NCI-H446 (cell line): ENCODE measurements at regions not wholly inside any gene's neighbourhood (a gene's known extent, or its start where the extent isn't known, plus 50 kb on each side); places are given as distances from the start of the nearest gene placed in this dataset.

Experiments
- DNase-seq, 2 experiments: peaks; one replicate each; lab custom pipeline; 2025; lab: John Stamatoyannopoulos, UW

- DNase-seq = no peak
These were observed 189.0 kb upstream of the RGMA start for GRCh38 chr15:93278006-93278405.

- no peak for DNase-seq
These were observed 185.2 kb upstream of the RGMA start for GRCh38 chr15:93274257-93274656.

GRCh38 chr15:93271871-93272270, 182.9 kb upstream of the RGMA start:
- no peak for DNase-seq

DNA sequence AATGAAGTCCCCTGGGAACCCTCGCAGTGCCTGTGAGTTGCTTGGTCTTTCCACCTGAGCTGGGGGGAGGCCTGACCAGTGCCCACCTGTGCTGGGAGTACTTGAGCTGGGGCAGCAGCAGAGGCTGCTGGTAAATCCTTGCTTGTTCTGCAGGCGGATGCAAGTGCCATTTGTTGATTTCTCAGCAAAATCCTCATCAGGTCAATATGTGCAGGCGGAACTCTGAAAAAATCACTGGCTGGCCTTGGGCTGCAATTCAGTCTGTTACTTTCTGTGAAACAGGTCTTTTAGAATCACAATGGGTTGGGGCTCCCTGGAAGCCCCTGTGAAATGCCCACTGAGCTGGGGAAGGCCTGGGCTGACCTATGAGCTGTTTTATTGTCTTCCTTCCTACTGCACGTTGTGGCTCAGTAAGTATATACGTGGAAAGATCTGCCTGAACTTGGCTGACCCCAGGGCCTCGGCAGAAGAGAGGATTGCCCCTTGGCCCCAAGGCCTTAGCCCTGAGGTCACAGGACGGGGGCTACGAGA, 182.0 kb upstream of the RGMA start:
- DNase-seq = no peak

DNA sequence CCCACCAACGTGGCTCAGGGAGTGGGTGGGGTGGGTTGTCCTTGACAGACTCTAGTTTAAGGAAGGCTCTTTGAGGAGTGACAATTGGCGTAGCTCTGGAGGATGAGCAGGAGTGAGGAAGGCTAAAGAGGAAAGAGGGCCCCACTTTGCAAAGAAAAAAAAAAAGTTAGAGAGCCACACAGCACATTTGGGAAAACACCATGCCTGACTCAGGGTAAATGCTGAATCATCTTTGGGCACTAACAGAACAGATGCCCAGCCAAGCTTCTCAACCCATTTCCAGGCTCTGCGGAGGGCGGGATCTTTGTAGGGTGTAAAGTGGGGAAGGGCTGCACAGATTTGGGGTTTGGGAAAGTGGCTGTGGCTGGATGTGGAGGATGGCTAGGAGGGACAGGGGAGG, 179.1 kb upstream of the RGMA start:
- no peak for DNase-seq

GRCh38 chr15:93266291-93266690, 177.3 kb upstream of the RGMA start:
- no peak for DNase-seq

DNA sequence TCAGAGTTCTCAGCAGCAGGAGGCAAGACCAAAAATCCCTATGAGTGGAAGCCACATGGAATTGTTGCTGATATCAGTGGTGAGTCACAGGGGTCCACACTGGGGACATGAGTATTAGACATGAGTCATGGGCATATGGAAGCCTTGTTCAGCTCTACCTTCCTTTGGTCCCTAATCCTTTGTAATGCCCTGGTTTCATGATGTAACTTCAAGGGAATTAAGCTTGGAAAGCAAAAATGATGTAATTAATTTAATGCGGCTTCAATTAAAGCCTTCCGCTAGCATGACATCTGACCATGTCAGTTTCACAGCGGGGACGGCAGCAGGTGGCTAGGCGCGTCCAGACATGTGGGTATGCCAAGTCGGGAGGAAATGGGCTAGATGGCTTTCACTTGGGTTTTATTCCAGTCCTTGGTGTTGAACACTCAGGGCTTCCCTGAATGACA, 176.1 kb upstream of the RGMA start:
- no peak for DNase-seq

GRCh38 chr15:93261845-93262244, 172.8 kb upstream of the RGMA start:
- DNase-seq = no peak

DNA sequence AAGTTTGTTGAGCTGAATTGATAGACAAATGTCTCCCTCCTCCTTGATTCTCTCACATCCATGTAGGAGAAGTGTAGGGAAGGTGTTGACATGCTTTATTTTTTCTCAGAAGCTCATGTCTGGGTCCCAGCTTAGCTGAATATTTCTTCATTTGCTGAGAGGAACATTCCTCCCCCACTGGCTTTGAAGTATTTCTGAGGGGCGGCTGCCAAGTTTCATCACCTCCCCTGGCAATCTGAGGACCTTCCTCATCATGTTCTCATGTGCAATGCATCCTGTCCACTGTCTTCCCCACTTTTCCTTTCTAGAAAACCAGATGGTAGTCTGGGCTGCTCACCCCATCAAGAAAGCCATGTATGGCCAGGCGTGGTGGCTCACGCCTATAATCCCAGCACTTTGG, 168.9 kb upstream of the RGMA start:
- DNase-seq = no peak

DNA sequence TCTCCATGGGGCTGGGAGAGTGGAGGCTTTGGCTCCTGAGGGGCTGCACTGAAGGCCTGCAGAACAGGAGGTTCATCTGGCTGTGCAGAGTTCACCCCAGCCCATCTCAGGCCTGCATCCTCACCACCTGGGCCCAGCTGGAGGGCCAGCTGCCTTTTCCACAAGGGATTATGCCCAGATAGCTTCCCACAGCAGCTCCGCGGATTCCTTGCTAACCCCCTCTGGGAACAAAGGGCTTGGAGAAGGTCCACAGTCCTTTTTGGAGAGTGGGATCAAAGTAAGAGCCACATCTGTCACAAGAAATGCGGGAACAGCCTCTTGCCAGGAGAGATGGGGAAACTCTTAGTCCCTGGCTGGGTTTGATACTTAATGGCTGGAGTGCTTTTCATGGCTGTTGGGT, 164.7 kb upstream of the RGMA start:
- DNase-seq = no peak

- no peak for DNase-seq
These were observed 163.8 kb upstream of the RGMA start for GRCh38 chr15:93252780-93253179.

DNA sequence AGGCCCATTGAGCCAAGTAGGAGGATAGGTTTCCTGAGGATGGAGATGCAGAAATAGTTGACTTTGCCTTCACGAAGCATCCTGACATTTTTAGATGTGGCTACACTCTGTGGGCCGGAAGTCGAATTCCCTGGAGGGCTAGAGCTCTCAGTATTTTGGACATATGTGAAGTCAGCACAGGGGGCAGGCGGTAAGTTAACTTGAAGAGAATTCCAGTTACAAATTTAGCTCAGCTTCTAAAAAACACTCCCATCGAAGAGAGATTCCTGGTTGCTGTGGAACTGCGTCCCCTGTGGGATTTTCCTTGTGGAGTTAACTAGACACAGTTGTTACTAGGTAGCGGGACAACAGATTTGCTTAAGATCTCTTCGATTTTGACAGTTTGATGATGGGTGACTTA, 161.9 kb upstream of the RGMA start:
- no peak for DNase-seq

DNA sequence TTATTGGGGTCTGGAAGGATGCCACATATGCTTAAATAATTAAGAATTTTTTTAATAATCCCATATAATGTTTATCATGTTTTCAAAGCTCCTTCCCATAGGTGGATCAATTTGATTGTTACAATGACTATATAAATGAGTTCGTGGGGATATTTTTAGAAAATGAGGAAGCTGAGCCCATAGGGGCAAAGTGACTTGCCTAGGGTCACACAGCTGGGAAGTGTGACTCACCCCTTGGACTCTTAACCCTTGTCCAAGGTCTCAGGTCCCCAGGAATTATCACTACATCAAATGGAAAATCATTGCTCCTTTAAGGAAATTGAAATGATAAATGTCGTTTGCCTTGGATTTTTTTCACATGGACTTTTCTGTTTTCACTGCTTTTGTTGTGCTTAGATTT, 161.2 kb upstream of the RGMA start:
- no peak for DNase-seq

- DNase-seq = no peak
These were observed 160.6 kb upstream of the RGMA start for GRCh38 chr15:93249623-93250022.

DNA sequence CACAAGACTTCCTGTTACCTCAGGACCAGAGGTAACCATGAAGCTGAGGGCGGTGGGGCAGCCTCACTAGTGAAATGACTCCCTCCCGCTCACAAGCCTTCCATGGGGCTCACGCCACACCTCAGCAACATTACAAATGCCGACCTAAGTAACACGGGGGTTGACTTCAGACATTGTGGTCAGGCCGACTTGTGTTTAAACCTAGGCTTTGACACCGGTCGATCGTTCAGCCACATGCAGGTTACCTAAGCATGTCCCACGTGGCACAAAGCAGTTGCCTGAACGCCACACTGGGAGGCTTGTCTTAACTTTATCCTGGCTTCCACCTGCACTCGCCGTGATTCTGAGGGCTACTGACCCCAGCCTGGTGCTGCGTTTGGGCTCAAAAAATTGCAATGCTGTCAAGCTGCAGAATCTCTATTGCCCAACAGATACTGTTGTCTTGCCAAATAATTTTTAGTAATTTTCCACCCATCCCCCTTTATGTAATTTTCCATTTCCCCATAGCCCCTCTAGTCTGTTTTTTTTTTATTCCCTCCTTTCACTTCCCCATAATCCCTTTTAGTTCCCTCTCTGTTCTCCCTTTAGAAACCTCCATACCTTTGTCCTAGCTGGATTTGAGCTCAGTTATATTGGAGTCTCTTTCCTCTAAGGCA, 158.6 kb upstream of the RGMA start:
- DNase-seq = no peak

DNA sequence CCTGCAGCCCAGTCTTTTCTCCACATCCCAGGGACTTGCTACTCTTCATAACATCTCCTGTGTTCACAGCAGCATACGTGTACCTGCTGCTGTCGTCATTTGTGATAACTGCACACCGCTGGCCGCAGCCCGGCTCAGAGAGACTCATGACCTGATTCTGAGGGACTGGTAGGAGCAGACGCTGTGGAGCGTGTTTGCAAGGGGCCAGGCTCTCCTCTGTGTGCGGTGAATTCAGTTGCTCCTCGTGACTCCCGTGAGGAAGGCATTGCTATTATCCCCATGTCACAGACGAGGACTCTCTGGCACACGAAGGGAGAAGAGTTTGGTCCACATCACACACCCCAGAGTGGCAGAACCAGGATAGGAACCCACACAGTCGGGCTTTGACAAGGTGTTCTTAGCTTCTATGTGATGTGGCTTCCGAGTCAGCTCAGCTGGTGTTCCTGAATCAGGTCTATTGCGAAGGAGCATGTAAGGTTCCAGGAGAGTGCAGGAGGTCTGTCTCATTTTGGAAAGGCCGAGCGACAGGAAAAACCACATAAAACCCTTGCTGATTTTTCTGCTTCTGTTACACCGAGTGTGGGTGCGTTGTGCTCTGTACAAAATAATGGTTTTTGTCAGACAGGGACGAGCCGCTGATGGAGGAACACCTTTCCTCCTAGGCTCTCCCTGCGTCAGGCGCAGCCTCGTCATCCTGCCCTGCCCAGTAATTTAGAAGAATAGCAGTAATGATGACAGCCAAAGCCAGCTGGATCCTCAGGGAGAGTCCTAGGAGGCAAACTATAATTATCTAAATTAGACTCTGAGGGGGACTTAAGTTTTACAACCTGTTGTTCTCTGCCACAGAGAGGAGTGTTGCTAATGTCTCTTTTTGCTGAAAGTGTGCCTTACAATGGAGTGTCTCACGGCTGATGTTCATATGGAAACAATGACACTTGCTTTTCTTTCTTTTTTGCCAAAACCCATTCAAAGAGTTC, 157.5 kb upstream of the RGMA start:
- DNase-seq = no peak

DNA sequence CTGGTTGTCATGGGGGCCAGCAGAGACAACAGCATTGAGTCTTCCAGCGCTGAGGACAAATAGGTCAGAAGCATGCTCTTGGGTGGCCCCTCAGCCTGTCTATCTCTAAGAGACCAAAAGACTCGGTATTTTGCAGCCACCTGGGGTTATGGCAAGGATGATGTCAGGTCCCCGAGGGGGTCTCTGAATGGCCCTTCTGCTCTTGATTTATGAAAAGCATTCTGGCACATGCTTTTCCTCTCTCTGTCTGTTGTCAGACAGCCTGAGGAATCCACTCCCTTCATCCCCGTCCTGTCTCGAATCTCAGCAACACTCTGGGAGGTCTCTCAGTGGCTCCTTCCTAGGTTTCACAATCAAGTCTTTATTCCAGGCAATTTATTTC, 156.6 kb upstream of the RGMA start:
- no peak for DNase-seq

- DNase-seq = no peak
These were observed 156.0 kb upstream of the RGMA start for GRCh38 chr15:93244696-93245660.

DNA sequence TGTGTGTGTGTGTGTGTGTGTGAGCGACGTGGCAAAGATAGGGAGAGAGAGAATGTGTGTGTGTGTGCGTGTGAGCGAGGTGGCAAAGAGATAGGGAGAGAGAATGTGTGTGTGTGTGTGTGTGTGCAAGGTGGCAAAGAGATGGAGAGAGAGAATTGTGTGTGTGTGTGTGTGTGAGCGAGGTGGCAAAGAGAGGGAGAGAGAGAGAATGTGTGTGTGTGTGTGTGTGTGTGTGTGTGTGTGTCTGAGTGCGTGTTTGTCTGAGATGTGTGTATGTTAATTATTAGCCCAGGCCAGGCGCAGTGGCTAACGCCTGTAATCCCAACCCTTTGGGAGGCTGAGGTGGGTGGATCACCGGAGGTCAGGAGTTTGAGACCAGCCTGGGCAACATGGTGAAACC, 154.6 kb upstream of the RGMA start:
- DNase-seq = no peak

GRCh38 chr15:93241696-93242585, 152.9 kb upstream of the RGMA start:
- DNase-seq = no peak

DNA sequence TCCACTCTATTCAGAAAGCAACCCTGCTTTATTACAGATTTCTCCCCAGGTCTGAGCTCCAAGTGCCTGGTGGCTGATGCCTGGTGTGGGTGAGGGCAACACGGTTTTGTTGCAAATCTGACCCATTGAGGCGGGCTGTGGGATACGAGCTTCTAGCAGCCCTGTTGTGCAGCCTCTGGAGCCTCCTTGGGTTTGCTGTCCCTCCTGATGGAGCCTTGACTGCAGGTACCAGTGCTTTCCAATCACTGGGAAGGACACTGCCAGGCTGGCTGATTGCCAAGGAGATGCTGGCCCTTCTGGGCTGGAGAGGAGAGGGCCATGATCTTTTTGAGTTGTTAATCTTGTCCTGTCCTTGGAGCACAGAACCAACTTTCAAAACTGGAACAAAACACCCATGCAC, 151.0 kb upstream of the RGMA start:
- DNase-seq = no peak
